GM21825 (cell line): ENCODE measurements at regions not wholly inside any gene's neighbourhood (a gene's known extent, or its start where the extent isn't known, plus 50 kb on each side); places are given as distances from the start of the nearest gene placed in this dataset.
"Not testable (repeated sequence)": the region's sequence is repeated elsewhere in the genome, so short reads cannot be mapped to it uniquely, and the experiment has no call there.

Experiments
- ATAC-seq: cut with Tn5 transposase; IDR thresholded peaks from one replicate; pipeline ENCODE4 v1.9.1; 2021; ENCODE audit warnings: mild to moderate bottlenecking, moderate library complexity; ENCODE audit not compliant: unreplicated experiment

GRCh38 chr9:106038266-106039001, 344.1 kb downstream of the TMEM38B start:
- ATAC-seq, result no peak

GRCh38 chr9:106039151-106039935, 345.0 kb downstream of the TMEM38B start:
- no peak for ATAC-seq

GRCh38 chr9:106041920-106042319, 347.6 kb downstream of the TMEM38B start:
- ATAC-seq, result not testable (repeated sequence)

GRCh38 chr9:106051545-106051944, 357.2 kb downstream of the TMEM38B start:
- ATAC-seq, result no peak

GRCh38 chr9:106052166-106052565, 357.8 kb downstream of the TMEM38B start:
- no peak for ATAC-seq

GRCh38 chr9:106052735-106053134, 358.4 kb downstream of the TMEM38B start:
- no peak for ATAC-seq

- ATAC-seq, result no peak
Observed at GRCh38 chr9:106056328-106056727, 362.0 kb downstream of the TMEM38B start.

GRCh38 chr9:106058460-106058859, 364.1 kb downstream of the TMEM38B start:
- no peak for ATAC-seq

- no peak for ATAC-seq
Observed at GRCh38 chr9:106059886-106060285, 365.5 kb downstream of the TMEM38B start.

- no peak for ATAC-seq
Observed at GRCh38 chr9:106060885-106061284, 366.5 kb downstream of the TMEM38B start.

GRCh38 chr9:106062250-106062649, 367.9 kb downstream of the TMEM38B start:
- ATAC-seq, result no peak

GRCh38 chr9:106065136-106065535, 370.8 kb downstream of the TMEM38B start:
- ATAC-seq, result no peak

GRCh38 chr9:106065579-106066214, 371.4 kb downstream of the TMEM38B start:
- ATAC-seq, result no peak

- ATAC-seq, result no peak
Observed at GRCh38 chr9:106066940-106067524, 372.7 kb downstream of the TMEM38B start.

- ATAC-seq, result no peak
Observed at GRCh38 chr9:106069241-106069640, 374.9 kb downstream of the TMEM38B start.

- no peak for ATAC-seq
Observed at GRCh38 chr9:106072421-106072820, 378.1 kb downstream of the TMEM38B start.

GRCh38 chr9:106074006-106074405, 379.7 kb downstream of the TMEM38B start:
- ATAC-seq, result no peak

GRCh38 chr9:106075236-106075959, 381.1 kb downstream of the TMEM38B start:
- ATAC-seq, result no peak

GRCh38 chr9:106075960-106076327, 381.6 kb downstream of the TMEM38B start:
- no peak for ATAC-seq

- no peak for ATAC-seq
Observed at GRCh38 chr9:106076711-106077110, 382.4 kb downstream of the TMEM38B start.

- no peak for ATAC-seq
Observed at GRCh38 chr9:106077731-106078130, 383.4 kb downstream of the TMEM38B start.
